NCI-H2171 treated with DMSO at 0.1 percent for 48 hours (cell line): ENCODE measurements at regions not wholly inside any gene's neighbourhood (a gene's known extent, or its start where the extent isn't known, plus 50 kb on each side); places are given as distances from the start of the nearest gene placed in this dataset.

Source experiments
- DNase-seq: peaks from one replicate; lab custom pipeline; 2025; lab: John Stamatoyannopoulos, UW

- no peak for DNase-seq
Measured at GRCh38 chr5:3362606-3362910, 233.1 kb upstream of the IRX1 start.

- no peak for DNase-seq
Measured at GRCh38 chr5:3361811-3362605, 233.6 kb upstream of the IRX1 start.

- no peak for DNase-seq
Measured at GRCh38 chr5:3359642-3360041, 236.0 kb upstream of the IRX1 start.

GRCh38 chr5:3357291-3357690, 238.3 kb upstream of the IRX1 start:
- DNase-seq = peak; percentile 37

GRCh38 chr5:3356016-3356415, 239.6 kb upstream of the IRX1 start:
- DNase-seq = no peak

GRCh38 chr5:3355126-3355525, 240.5 kb upstream of the IRX1 start:
- no peak for DNase-seq

GRCh38 chr5:3354606-3355005, 241.0 kb upstream of the IRX1 start:
- no peak for DNase-seq

- DNase-seq = no peak
Measured at GRCh38 chr5:3353561-3353960, 242.1 kb upstream of the IRX1 start.

- DNase-seq = no peak
Measured at GRCh38 chr5:3352711-3353110, 242.9 kb upstream of the IRX1 start.

- DNase-seq = no peak
Measured at GRCh38 chr5:3351581-3352442, 243.8 kb upstream of the IRX1 start.

- no peak for DNase-seq
Measured at GRCh38 chr5:3350781-3351180, 244.9 kb upstream of the IRX1 start.

- no peak for DNase-seq
Measured at GRCh38 chr5:3349704-3350565, 245.7 kb upstream of the IRX1 start.

GRCh38 chr5:3348576-3349535, 246.8 kb upstream of the IRX1 start:
- no peak for DNase-seq

GRCh38 chr5:3347741-3348140, 247.9 kb upstream of the IRX1 start:
- DNase-seq = no peak

- DNase-seq = no peak
Measured at GRCh38 chr5:3346111-3346820, 249.4 kb upstream of the IRX1 start.

GRCh38 chr5:3345195-3345594, 250.4 kb upstream of the IRX1 start:
- no peak for DNase-seq

GRCh38 chr5:3344671-3345070, 251.0 kb upstream of the IRX1 start:
- no peak for DNase-seq

GRCh38 chr5:3343911-3344310, 251.7 kb upstream of the IRX1 start:
- no peak for DNase-seq

GRCh38 chr5:3343211-3343610, 252.4 kb upstream of the IRX1 start:
- no peak for DNase-seq

GRCh38 chr5:3342271-3343100, 253.1 kb upstream of the IRX1 start:
- no peak for DNase-seq
